ENCODE measurements at regions not wholly inside any gene's neighbourhood (a gene's known extent, or its start where the extent isn't known, plus 50 kb on each side); places are given as distances from the start of the nearest gene placed in this dataset.

DNA sequence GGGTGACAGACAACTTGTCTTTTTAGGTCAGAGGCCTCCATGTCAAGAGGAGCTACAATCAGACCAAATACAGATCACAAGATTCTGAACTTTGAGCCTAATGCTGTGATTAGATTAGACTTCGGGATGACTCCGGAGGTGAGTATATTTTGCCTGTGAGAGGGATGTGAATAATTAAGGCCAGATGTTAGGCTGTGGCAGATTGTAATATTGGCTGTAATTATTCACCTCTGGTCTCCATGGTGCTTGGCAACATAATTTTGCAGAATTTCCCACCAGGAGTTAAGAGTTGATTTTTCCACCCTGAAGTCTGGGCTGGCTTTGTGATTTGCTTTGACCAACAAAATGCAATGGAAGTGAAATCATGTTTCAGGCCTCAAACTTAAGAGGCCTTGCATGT lies 108.2 kb upstream of the CWC22 start:
- no peaks in the 10 kb centered on the region for H3K4me1 ChIP-seq
- H3K9me3 ChIP-seq (replicated peaks), result peaks cover 3% of the 10 kb centered on the region; the same call in 1 of the 2 replicates
- no peak overlapping the region for H3K4me3 ChIP-seq
- no peaks in the 10 kb centered on the region for H3K36me3 ChIP-seq
- no peak for DNase-seq
- no peaks in the 10 kb centered on the region for H3K27me3 ChIP-seq
- no peak overlapping the region for H3K27ac ChIP-seq

DNA sequence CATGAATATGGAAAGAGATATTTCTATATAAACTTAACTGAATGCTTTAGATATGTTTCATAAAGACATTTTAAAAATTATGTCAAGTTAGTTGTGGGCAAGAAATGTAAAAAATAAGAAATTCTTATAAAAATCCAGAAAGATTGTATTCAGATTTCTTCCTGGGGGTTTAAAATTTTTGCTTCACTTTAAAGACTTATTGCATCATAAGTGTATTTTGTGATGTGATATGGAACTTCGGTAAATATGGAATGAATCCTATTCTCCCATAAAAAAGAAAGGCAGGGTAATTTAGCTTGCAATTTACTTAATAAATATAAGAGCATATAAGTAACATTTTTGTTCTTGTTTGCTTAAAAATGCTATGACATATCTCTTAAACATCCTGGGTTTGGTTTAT lies 104.8 kb upstream of the CWC22 start:
- Histone ChIP-seq H3K27ac (no peak overlapping the region), H3K4me1 (no peaks in the 10 kb centered on the region), H3K9me3 (replicated peaks) (no peaks in the 10 kb centered on the region; the same call in 1 of the 2 replicates), H3K27me3 (no peaks in the 10 kb centered on the region), H3K4me3 (no peak overlapping the region), H3K36me3 (no peaks in the 10 kb centered on the region)
- DNase-seq, result no peak

DNA sequence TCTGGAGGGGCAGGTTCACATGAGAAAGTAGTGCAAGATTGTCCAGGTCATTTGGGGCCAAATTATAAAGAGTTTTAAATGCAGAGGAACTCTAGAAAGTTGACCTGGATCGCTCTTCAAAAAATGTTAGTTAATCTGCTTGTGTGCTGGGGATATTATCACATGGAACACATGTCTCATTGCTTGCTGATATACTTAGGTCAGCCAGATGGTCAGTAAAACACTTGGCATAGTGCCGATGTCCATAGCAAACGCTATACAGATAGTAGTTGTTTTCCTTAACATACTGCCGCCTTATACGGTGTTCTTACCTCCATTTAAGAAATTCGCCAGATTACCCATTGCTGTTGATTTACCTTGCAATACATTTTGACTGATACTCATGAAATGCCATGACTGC lies 103.4 kb upstream of the CWC22 start:
- Histone ChIP-seq H3K4me1 (no peaks in the 10 kb centered on the region), H3K9me3 (replicated peaks) (no peaks in the 10 kb centered on the region), H3K36me3 (no peaks in the 10 kb centered on the region), H3K27ac (no peak overlapping the region), H3K27me3 (no peaks in the 10 kb centered on the region), H3K4me3 (no peak overlapping the region)
- no peak for DNase-seq

DNA sequence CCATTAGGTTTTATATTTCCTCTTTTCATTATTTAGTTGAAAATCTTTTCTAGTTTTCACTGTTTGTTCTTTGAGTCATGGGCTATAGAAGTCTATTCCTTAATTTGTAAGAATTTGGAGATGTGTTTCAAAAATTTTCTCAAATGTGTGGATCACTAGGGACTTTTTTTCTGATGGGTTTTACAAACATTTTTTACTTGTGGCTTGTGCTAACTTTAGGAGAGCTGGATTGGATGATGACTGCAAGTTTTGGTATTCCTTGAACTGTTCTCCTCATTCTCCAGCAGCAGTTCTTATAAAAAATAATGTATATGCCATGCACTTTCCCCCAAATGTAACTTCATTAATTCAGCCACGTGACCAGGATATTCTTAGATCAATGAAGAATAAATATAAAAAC lies 94.7 kb upstream of the CWC22 start:
- Histone ChIP-seq H3K27ac (no peak overlapping the region), H3K4me3 (no peak overlapping the region), H3K4me1 (no peaks in the 10 kb centered on the region), H3K9me3 (replicated peaks) (no peaks in the 10 kb centered on the region), H3K36me3 (no peaks in the 10 kb centered on the region), H3K27me3 (no peaks in the 10 kb centered on the region)
- DNase-seq, result no peak

DNA sequence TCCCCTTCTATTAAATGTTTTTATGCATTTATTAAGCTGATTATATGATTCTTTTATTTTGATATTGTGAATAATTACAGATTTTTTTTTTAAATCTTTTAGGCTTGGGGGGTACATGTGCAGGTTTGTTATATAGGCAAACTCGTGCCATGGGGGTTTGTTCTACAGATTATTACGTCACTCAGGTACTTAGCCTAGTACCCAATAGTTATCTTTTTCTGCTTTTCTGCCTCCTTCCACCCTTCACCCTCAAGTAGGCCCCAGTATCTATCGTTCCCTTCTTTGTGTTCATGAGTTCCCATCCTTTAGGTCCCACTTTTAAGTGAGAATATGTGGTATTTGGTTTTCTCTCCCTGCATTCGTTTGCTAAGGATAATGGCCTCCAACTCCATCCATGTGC lies 92.2 kb upstream of the CWC22 start:
- no peak for DNase-seq
- H3K9me3 ChIP-seq (replicated peaks), result no peaks in the 10 kb centered on the region
- no peak overlapping the region for H3K27ac ChIP-seq
- H3K36me3 ChIP-seq, result no peaks in the 10 kb centered on the region
- no peaks in the 10 kb centered on the region for H3K4me1 ChIP-seq
- H3K27me3 ChIP-seq, result no peaks in the 10 kb centered on the region
- H3K4me3 ChIP-seq, result no peak overlapping the region

DNA sequence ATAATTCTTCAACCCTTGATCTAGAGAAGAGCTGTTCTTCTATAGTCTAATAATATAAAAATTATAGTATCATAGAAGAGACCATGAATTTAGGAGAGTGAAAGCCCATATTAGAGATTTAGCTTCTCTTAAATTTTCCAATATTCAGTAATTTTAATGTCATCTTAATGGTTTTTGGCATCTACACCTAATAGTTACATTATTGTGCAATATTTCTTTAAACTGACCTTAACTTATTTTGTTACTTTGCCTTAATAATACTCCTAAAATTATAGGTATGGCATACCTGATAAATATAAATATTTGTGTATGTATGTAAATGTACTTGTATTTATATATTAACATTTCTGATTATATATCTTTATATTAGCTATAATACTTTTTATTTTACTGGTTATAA lies 78.0 kb upstream of the CWC22 start:
- no peaks in the 10 kb centered on the region for H3K36me3 ChIP-seq
- H3K4me3 ChIP-seq, result no peak overlapping the region
- peaks cover 4% of the 10 kb centered on the region; the same call in 1 of the 2 replicates for H3K9me3 ChIP-seq (replicated peaks)
- DNase-seq, result no peak
- H3K4me1 ChIP-seq, result no peaks in the 10 kb centered on the region
- H3K27ac ChIP-seq, result no peak overlapping the region
- no peaks in the 10 kb centered on the region for H3K27me3 ChIP-seq

DNA sequence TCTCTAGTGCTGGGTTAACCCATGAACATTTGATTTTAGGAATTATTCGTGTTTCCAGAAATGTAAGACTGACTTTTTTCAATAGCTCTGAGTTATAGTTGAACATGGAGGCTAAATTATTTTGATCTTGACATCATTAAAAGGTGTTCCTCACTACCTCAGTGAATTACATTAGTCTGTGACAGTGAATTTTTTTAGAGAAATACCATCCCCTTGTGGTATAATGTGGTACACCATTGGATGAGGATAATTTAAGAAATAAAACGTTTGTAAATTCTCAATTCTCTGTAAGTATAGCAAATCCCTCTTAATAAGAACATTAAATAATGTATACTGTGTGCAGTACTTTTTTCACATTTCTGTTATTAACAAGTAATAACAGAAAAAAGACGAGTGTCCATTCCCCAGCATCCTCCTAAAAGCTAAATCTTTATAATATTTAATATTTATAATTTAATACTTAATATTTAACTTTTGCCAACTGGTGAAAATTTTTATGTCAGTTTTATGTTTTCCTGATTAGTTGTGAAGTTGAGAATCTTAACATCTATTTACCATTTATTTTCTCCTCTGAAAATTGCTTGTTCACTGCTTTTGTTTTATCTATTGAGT lies 70.3 kb upstream of the CWC22 start:
- no peak overlapping the region for H3K4me3 ChIP-seq
- peak in 1 of 2 experiments; percentile 56 for DNase-seq

DNA sequence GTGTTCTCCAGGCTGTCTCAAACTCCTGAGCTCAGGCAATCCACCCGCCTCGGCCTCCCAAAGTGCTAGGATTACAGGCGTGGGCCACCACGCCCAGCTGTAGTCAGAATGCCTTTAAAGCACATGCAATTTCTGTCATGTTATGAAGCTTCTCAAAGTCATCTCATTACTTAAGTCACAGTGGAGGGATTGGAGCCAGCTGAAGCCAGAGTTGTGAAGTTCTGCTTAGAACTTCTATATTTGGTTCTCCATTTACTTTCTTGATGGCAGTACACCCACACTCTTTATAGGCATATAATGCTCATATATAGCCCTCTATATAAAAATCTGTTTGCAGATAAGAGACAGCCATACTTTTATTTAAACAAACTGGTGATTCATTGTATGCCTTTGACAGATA lies 68.8 kb upstream of the CWC22 start:
- Histone ChIP-seq H3K4me1 (no peaks in the 10 kb centered on the region), H3K27ac (no peak overlapping the region), H3K4me3 (no peak overlapping the region), H3K9me3 (replicated peaks) (no peaks in the 10 kb centered on the region), H3K36me3 (no peaks in the 10 kb centered on the region), H3K27me3 (no peaks in the 10 kb centered on the region)
- DNase-seq, result no peak

More for the DNA sequence above, 70.3 kb upstream of the CWC22 start:
- H3K4me1 ChIP-seq, result no peaks in the 10 kb centered on the region
- H3K27ac ChIP-seq, result no peak overlapping the region
- no peaks in the 10 kb centered on the region for H3K36me3 ChIP-seq
- H3K9me3 ChIP-seq (replicated peaks), result peaks cover 4% of the 10 kb centered on the region; the same call in 1 of the 2 replicates
- H3K27me3 ChIP-seq, result no peaks in the 10 kb centered on the region

DNA sequence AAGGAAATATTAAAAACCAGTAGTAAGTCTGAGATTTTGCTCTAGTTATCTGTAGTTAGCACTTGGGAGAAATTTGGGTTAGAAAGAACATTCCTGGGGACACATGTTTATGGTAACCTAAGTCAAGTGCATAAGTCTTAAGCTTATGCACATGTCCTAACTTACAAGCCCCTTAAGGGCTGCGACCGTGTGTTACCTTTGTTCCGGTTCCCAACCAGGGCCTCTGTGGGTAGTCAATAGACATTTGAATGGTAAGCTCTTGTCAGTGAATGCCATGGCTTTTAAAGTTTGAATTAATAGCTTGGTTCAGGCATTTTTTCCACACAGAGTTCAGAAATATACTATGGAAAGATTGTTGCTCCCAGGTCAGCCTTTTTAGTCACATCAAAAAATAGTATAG lies 64.7 kb upstream of the CWC22 start:
- Histone ChIP-seq H3K27me3 (no peaks in the 10 kb centered on the region), H3K4me3 (no peak overlapping the region), H3K36me3 (no peaks in the 10 kb centered on the region), H3K9me3 (replicated peaks) (peaks cover 9% of the 10 kb centered on the region), H3K4me1 (no peaks in the 10 kb centered on the region), H3K27ac (no peak overlapping the region)
- DNase-seq, result no peak

DNA sequence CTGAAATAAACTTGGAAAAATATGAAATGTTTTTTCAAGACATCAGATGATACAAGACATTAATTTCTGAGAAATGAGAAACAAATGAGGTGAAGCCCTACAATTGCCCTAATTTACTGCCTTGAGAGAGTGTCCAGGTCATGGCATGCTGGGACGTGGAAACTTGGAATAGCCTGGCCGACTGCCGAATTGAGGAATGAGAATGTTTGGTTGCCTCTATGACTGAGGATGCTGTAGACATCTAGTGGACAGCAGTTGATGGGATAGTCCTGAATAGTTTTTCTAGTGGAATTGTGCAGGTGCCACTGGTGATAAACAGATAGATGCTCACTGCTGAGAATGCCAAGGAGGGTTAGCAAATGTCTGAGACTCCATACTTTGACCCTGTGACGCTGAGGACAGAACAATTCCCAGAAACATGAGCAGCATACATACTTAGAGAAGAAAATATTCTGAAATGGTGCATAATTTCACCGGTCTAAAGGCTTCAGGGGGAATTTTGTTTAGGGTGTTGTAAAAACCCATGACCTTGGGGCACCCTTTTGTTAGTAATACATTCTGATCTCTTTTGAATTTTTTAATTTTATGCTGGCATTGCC lies 56.5 kb upstream of the CWC22 start:
- H3K4me1 ChIP-seq, result no peaks in the 10 kb centered on the region; the same call in 1 of the 2 replicates
- no peak overlapping the region for H3K27ac ChIP-seq
- no peaks in the 10 kb centered on the region for H3K27me3 ChIP-seq
- H3K9me3 ChIP-seq (replicated peaks), result no peaks in the 10 kb centered on the region
- DNase-seq, result no peak
- H3K36me3 ChIP-seq, result no peaks in the 10 kb centered on the region
- no peak overlapping the region for H3K4me3 ChIP-seq

DNA sequence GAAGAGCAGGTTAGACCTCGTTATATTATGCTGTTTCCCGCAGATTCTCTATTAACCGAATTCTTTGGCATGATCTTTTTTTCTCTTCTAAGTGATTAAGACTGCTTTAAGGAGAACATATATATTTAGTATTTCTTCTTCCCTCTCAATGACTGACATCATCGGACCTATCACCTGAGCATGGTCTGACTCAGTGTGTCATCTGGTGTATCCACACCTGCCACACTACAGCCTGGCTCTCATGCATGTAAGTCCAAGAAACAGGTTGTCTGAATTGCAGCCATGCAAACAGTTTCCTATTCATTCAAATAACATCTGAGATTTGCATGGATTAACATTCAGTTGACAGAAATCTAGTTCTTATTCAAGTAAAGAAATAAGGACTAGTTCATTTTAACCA lies 55.1 kb upstream of the CWC22 start:
- H3K4me3 ChIP-seq, result no peak overlapping the region
- no peaks in the 10 kb centered on the region for H3K27me3 ChIP-seq
- no peaks in the 10 kb centered on the region for H3K36me3 ChIP-seq
- DNase-seq, result no peak
- H3K9me3 ChIP-seq (replicated peaks), result no peaks in the 10 kb centered on the region
- H3K4me1 ChIP-seq, result no peaks in the 10 kb centered on the region; the same call in 1 of the 2 replicates
- no peak overlapping the region for H3K27ac ChIP-seq

DNA sequence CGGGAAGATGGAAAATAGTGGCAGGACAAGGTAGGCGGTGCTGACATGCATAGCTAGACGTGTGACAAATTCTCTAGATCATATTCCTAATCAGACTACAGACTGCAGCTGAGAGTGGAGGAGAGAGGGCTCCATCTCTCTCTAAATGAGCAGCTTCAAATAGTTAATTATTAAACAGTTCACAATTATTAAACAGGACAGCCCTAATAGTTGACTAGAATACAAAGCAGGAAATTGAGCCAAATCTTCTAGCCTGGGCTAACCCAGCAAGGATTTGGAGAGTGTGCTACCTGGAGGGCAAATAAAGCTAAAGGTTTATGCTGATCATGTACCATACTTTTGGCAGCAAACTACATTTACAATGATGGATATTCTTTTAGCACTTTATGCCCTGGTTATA lies 54.4 kb upstream of the CWC22 start:
- no peak overlapping the region for H3K27ac ChIP-seq
- H3K9me3 ChIP-seq (replicated peaks), result no peaks in the 10 kb centered on the region
- H3K4me1 ChIP-seq, result no peaks in the 10 kb centered on the region; the same call in none of the 2 replicates
- H3K4me3 ChIP-seq, result no peak overlapping the region
- DNase-seq, result no peak
- H3K36me3 ChIP-seq, result no peaks in the 10 kb centered on the region
- no peaks in the 10 kb centered on the region for H3K27me3 ChIP-seq

DNA sequence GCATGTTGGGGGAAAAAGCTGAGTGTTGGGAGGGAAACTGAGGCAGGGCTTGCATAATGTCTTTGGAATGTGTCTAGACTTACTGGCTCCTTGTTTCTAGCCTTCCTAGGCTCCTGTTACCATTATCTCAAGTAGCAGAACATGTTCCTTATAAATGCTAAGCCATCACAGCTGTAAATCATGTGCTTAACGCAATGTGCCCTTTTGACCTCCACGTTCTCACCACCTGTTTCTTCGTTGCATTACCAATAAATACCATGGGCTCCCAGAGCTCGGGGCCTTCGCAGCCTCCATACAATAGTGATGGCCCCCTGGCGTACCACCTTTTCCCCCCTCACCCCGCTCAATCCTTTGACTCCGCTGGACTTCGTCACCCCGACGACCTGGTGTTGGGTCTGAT lies 54.0 kb upstream of the CWC22 start:
- DNase-seq, result peak; percentile 5 to 9
- H3K4me3 ChIP-seq, result no peak overlapping the region

DNA sequence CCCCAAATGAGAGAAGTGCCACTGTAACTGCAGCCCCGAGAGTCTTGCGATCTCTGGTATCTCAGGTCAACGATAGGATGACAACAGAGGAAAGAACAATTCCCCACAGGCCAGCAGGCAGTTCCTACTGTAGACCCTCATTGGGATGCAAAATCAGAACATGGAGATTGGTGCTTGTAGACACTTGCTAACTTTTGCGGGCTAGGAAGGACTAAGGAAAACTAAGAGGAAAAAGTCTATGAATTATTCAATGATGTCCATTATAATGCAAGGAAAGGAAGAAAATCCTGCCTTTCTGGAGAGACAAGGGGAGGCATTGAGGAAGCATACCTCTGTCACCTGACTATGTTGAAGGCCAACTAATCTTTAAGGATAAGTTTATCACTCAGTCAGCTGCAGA lies 51.9 kb upstream of the CWC22 start:
- Histone ChIP-seq H3K9me3 (replicated peaks) (no peaks in the 10 kb centered on the region), H3K4me3 (no peak overlapping the region), H3K27ac (no peak overlapping the region), H3K4me1 (peaks cover 10% of the 10 kb centered on the region), H3K36me3 (no peaks in the 10 kb centered on the region), H3K27me3 (no peaks in the 10 kb centered on the region)
- no peak for DNase-seq

More for the DNA sequence above, 54.0 kb upstream of the CWC22 start:
- Histone ChIP-seq H3K27me3 (no peaks in the 10 kb centered on the region), H3K4me1 (peaks cover 4% of the 10 kb centered on the region), H3K36me3 (no peaks in the 10 kb centered on the region), H3K27ac (no peak overlapping the region), H3K9me3 (replicated peaks) (no peaks in the 10 kb centered on the region)

DNA sequence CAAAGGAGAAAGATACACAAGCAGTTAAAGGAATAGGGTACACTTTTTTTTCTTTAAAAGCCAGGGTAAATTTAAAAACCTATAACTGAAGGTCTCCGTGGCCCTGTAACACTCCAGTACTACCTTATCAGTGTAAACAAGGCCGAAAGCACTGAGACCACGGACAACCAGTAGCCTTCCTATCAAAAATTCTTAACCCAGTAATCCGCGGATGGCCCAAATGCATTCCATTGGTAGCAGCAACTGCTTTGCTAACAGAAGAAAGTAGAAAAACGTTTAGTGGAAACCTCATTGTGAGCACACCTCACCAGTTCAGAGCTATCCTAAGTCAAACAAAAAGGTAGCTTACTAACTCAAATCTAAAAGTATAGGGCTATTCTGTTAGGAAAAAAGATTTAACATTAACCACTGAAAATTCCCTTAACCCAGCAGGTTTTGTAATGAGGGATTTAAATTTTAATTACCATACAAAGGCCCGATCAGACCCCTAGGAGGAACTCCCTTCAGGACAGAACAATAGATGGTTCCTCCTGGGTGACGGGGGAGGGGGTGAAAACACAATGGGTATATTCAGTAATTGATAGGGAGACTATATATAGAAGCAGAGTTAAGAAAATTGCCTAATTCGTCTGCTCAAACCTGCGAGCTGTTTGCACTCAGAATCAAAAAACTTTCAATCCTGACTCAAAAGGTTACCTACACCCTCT lies 50.8 kb upstream of the CWC22 start:
- Histone ChIP-seq H3K4me1 (peaks cover 10% of the 10 kb centered on the region), H3K27me3 (no peaks in the 10 kb centered on the region)
- no peak for DNase-seq

More for the DNA sequence above, 50.8 kb upstream of the CWC22 start:
- no peak overlapping the region for H3K4me3 ChIP-seq
- H3K36me3 ChIP-seq, result no peaks in the 10 kb centered on the region
- no peaks in the 10 kb centered on the region for H3K9me3 ChIP-seq (replicated peaks)
- H3K27ac ChIP-seq, result no peak overlapping the region
